ENCODE measurements at regions not wholly inside any gene's neighbourhood (a gene's known extent, or its start where the extent isn't known, plus 50 kb on each side); places are given as distances from the start of the nearest gene placed in this dataset.

DNA sequence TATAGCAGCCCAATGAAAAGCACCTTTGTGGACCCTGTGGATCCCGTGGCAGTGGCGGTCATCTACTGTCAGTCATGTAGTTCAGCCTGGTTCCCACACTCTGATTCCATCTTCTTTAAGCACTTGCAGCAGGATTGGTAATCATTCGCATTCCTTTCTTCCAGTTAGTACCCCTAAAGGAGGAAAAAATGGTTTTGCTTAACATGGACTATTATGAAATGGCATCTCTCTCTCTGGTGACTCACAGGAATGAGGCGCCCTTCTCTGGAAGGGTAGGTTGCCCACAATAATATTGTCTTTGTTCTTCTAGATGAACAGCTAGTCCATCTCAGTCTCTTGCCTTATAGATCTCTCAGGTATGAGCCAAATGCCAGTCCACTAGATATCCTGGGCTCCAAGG, 127.9 kb upstream of the MROH9 start:
- TF ChIP-seq, protein P1, sequence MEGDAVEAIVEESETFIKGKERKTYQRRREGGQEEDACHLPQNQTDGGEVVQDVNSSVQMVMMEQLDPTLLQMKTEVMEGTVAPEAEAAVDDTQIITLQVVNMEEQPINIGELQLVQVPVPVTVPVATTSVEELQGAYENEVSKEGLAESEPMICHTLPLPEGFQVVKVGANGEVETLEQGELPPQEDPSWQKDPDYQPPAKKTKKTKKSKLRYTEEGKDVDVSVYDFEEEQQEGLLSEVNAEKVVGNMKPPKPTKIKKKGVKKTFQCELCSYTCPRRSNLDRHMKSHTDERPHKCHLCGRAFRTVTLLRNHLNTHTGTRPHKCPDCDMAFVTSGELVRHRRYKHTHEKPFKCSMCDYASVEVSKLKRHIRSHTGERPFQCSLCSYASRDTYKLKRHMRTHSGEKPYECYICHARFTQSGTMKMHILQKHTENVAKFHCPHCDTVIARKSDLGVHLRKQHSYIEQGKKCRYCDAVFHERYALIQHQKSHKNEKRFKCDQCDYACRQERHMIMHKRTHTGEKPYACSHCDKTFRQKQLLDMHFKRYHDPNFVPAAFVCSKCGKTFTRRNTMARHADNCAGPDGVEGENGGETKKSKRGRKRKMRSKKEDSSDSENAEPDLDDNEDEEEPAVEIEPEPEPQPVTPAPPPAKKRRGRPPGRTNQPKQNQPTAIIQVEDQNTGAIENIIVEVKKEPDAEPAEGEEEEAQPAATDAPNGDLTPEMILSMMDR (tag by site-specific recombination; IDR thresholded peaks at IDR 0.05): no peak
- TF ChIP-seq ZNF274 (IDR thresholded peaks at IDR 0.05; ENCODE audit: low read length) (no peak), ZNF274 (tag by site-specific recombination; IDR thresholded peaks at IDR 0.05; ENCODE audit: borderline replicate concordance) (no peak)

Data from HEK293 (cell line).